KG1 (cell line): ENCODE measurements at regions not wholly inside any gene's neighbourhood (a gene's known extent, or its start where the extent isn't known, plus 50 kb on each side); places are given as distances from the start of the nearest gene placed in this dataset.

Source experiments
- DNase-seq: peaks from one replicate; lab custom pipeline; 2025; lab: John Stamatoyannopoulos, UW

- DNase-seq, result no peak
Measured at GRCh38 chr17:15109608-15110007, 155.5 kb downstream of the PMP22 start.

DNA sequence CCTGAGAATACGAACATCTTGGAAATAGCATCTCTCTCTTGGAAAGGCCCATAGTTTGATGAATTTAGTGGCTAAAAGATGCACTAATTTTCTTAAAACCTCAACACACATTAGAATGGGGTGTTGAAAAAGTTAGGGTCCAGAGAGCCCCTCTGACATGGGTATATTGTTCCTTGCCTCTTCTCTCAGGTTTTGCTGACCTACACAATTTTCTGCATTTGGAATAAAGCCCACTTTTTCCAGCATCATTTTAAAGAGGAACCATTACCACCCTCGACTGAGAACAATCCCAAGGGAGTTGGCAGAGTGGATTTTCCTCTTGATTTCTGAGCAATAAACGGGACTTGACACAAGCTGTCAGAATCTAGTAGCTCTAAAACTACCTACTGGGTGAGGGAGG is 156.1 kb downstream of the PMP22 start:
- DNase-seq, result no peak

GRCh38 chr17:15106540-15106939 is 158.6 kb downstream of the PMP22 start:
- no peak for DNase-seq

GRCh38 chr17:15103785-15104184 is 161.3 kb downstream of the PMP22 start:
- DNase-seq, result no peak

GRCh38 chr17:15101175-15101574 is 164.0 kb downstream of the PMP22 start:
- DNase-seq, result no peak

- DNase-seq, result no peak
Measured at GRCh38 chr17:15096511-15096910, 168.6 kb downstream of the PMP22 start.

DNA sequence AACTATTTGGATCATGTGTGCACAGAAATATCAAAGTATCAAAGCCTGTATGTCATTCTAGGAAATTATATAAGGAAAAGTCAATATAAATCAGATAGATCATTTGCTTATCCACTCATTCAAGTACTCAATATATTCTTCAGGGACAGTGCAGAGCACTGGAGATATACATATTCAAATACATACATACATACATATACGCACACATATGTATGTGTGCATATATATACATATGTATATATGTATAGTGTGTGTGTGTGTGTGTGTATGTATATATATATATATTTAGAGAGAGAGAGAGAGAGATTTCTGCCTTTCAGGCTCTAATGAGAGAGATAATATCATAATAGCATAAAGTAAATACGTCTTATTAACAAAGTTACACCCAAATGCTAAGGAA is 169.2 kb downstream of the PMP22 start:
- no peak for DNase-seq

GRCh38 chr17:15092762-15093161 is 172.4 kb downstream of the PMP22 start:
- no peak for DNase-seq

GRCh38 chr17:15092261-15092660 is 172.9 kb downstream of the PMP22 start:
- no peak for DNase-seq

DNA sequence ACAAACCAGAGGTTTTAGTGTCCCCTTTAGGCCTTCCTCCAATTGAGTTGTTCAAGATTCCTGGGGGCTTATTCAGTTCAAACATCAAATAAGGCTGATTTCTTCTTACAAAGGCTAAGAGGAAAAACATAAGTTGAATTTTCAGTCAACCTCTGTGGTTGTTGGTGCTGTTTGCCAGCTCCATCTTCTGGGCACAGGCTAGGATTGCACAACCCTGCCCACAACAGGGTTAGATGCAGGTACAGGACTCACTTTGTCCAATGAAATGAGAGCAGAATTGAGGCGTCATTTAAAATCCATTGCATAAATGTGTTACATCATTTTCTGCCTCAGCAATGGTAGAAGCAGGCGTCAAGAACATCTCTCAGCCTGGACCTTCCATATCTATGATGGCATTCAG is 173.3 kb downstream of the PMP22 start:
- DNase-seq, result no peak

DNA sequence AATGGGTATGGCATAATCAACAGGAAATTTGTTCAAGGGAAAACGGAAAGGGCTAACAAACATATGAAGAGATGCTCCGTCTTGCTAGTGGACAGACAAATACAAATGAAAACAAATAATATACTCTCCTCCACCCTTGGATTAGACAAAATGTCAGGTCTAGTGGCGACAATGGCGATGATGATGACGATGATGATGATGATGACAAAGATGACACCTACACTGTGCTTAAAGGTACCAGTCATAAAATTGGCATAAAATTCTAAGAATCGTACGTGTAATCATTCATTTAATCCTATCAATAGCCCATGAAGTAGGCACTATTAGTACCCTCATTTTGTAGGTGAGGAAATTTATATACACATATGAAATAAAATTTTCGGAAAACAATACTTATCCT is 174.6 kb downstream of the PMP22 start:
- DNase-seq, result no peak

DNA sequence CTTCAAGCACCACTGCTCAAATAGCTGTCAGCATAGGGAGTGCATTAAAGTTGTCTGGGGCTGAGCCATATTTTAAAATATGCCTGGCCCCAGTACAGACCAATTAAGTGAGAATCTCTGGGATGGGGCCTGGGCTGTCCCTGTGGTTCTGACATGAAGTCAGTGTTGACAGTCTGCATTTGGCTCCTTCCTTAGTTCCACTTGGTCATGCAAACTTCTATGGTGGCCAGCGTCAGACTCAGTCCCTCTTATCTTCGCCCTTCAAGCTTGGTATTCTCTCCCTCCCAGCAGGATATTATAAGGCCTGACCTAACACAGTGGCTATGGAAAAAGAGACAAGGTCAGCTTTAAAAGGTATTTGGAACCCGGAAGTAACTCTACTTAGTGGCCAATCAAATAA is 177.2 kb downstream of the PMP22 start:
- no peak for DNase-seq

- DNase-seq, result no peak
Measured at GRCh38 chr17:15086776-15087295, 178.3 kb downstream of the PMP22 start.

DNA sequence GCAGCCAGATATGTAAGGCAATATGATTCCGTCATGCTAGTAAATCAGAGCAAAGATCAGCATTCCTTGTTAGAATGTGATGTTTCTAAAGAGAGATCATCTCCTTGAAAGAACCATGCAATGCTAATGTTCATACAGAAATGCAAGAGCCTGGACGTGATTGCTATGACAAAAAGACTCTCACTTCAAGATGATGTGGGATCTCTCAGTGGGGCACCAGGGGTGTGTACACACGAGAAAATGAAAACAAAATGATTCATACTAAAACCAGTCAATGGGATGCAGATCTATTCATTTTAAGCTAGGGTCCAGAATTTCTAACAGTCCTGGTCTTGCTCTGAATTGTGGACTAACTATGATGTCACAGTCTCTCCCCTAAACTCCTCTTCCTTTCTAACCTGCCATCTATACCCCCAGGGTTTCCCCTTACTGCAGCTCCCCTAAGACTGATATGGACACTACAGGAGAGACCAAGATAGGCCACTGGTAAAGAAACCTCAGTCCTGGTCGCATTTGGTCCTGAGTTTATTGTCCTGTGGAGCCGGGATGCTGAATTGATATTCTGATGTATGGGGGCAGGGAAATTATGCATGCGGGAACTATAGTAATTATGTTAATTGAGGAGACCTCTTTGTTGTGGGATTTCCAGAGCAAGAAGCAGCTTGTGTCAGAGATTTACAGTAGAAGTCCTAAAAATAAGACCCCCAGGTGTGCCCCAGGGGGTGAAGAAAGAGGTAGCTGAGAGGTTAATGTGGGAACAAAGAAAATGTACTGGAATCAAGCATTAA is 179.0 kb downstream of the PMP22 start:
- DNase-seq, result no peak

- no peak for DNase-seq
Measured at GRCh38 chr17:15083225-15083624, 181.9 kb downstream of the PMP22 start.

GRCh38 chr17:15081008-15081407 is 184.1 kb downstream of the PMP22 start:
- no peak for DNase-seq

DNA sequence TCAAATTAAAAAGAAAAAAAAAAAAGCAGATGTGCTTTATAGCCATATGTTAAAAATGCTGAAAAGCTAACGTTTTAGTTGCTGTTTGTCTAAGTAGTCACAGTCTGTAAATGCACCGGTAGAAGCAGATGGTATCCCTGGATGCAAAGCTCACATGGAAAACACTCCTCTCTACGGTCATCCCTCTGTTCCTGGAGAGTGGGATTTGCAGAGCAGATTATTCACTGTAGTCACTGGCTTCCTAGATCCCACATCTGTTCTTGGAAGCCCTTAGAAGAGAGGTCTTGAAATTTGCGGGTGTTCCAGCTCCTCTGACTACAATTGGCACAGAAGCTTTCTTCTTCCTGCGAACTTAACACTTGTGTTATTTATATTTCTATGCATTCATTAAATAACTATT is 186.6 kb downstream of the PMP22 start:
- no peak for DNase-seq

DNA sequence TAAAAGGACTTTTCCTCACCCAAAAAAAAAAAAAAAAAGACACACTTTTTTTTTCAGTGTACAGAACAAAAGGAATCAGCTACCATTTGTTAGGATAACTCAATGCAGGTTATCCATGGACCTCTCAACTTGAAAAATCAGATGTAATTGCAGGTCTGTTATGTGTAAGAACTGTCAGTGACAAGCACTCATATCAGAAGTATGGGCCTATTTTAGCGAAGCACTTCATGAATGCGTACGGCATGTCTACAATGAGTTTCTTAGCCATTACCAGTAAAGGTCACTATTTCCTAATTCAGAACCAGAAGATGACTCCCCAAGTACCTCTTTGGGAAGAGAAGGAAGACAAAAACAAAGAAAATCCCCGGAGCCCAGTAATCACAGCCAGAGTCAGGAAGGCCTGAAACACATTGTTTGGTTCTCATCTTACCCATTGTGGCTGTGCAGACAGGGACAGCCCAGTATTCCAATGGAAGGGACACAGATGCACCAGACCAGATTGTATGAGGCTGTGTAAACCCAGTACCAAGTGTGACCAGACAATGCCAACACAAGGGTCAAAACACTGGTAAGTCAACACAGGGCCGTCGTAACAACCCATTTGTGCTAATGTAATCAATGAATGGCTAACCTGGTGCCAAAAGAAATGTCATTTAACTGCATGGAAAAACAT is 188.0 kb downstream of the PMP22 start:
- no peak for DNase-seq

DNA sequence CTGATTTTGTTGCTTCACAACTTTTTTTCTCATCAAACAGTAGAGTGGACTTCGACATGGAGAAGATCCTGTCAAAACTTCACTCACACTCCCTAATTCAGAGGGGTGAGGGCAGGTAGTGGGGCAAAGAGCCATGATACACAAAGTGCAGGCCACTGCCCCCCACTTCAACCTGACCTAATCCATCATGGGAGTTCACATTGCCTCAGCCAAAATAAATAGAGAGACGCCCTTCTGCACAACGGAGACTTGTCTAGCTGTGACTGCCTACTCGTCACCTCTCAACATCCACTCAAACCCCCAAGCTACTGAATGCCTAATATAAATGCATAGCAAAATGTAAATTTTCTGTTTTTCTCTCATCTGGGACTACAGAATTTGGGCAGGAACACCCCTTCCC is 213.2 kb downstream of the PMP22 start:
- no peak for DNase-seq

- no peak for DNase-seq
Measured at GRCh38 chr17:15049795-15050160, 215.3 kb downstream of the PMP22 start.

- no peak for DNase-seq
Measured at GRCh38 chr17:15048933-15049794, 216.0 kb downstream of the PMP22 start.

GRCh38 chr17:15048381-15048780 is 216.7 kb downstream of the PMP22 start:
- DNase-seq, result no peak

DNA sequence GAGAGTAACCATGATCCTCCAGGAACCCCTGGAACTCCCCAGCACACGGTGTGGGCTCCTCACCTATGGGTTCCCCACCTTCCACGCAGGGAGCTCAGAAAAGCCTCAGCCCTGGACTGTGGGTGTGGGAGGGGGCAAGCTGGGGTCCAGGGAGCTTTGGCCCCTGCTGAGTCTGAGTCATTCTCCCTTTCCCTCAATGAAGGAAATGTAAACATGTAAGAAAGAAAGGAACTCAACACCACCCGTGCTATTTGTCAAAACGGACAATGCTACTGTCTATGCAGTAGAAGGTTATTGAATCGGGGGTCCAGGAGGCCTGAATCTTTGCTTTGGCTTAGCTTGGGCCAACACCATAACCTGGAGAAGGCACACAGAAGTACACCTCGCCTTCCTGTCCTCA is 222.8 kb downstream of the PMP22 start:
- DNase-seq, result no peak
